C4-2B (cell line): ENCODE measurements at regions not wholly inside any gene's neighbourhood (a gene's known extent, or its start where the extent isn't known, plus 50 kb on each side); places are given as distances from the start of the nearest gene placed in this dataset.

ENCODE experiments used
- CTCF ChIP-seq: fragments of 450-650 bp; conservative IDR thresholded peaks from 2 replicates; pipeline ENCODE4 v1.5.1; 2017; ENCODE audit warnings: mild to moderate bottlenecking
- ZFX ChIP-seq: fragments of 450-650 bp; IDR thresholded peaks from 2 replicates; pipeline ENCODE4 v1.6.1; 2017

- TF ChIP-seq CTCF, result no peak
- no peak for TF ChIP-seq ZFX
Measured at GRCh38 chr4:28176942-28177341, 1316.3 kb downstream of the STIM2 start.
